Caco-2 (cell line): ENCODE measurements at regions not wholly inside any gene's neighbourhood (a gene's known extent, or its start where the extent isn't known, plus 50 kb on each side); places are given as distances from the start of the nearest gene placed in this dataset.

Experiments used
- BruUV-seq: library from RNA; stranded (reverse); fragments of 400-500 nt; replicated peaks from 2 replicates; lab custom pipeline; 2021; lab: Mats Ljungman, UMichigan
- CTCF ChIA-PET: fragments of 300-600 bp; sonication (Branson Sonifier 250); formaldehyde crosslinking; loops from one replicate; lab custom pipeline; 2022; ENCODE audit warnings: antibody characterized with exemption; lab: Charles Lee
- POLR2A ChIA-PET: fragments of 300-600 bp; sonication (Branson Sonifier 250); formaldehyde crosslinking; loops from one replicate; lab custom pipeline; 2022; ENCODE audit warnings: antibody characterized with exemption; lab: Charles Lee
- DNase-seq, 2 experiments: peaks; one replicate each; pipeline versions ENCODE4 v3.0.0 to v3.0.0-alpha.2; 2020 to 2022
- H3K27me3 ChIP-seq: replicated peaks from 2 replicates; pipeline ENCODE4 v1.6.0; 2011; ENCODE audit warnings: low read length; ENCODE audit not compliant: control insufficient read depth, insufficient read depth
- H3K36me3 ChIP-seq: 2 replicates; pipeline ENCODE4 v1.5.1; 2011; ENCODE audit warnings: low read length; ENCODE audit not compliant: control insufficient read depth, insufficient read depth
- H3K4me1 ChIP-seq: fragments of 250-450 bp; sonication (Bioruptor Pico); 2 replicates; pipeline ENCODE4 v1.5.1; 2020; ENCODE audit warnings: mild to moderate bottlenecking
- H3K4me3 ChIP-seq: 2 replicates; pipeline ENCODE4 v1.5.1; 2011; ENCODE audit warnings: low read depth, mild to moderate bottlenecking, control low read depth, low read length
- H3K9me3 ChIP-seq: fragments of 250-450 bp; sonication (Bioruptor Pico); 2 replicates; pipeline ENCODE4 v1.5.1; 2020; ENCODE audit warnings: mild to moderate bottlenecking, moderate library complexity
- H3K27ac Mint-ChIP-seq: one replicate; pipeline ENCODE4 v1.8.0; 2022; ENCODE audit warnings: mixed read lengths; ENCODE audit not compliant: unreplicated experiment
- H3K27me3 Mint-ChIP-seq: one replicate; pipeline ENCODE4 v1.8.0; 2022; ENCODE audit warnings: mixed read lengths; ENCODE audit not compliant: insufficient read depth, unreplicated experiment
- H3K36me3 Mint-ChIP-seq: one replicate; pipeline ENCODE4 v1.8.0; 2022; ENCODE audit warnings: mild to moderate bottlenecking, mixed read lengths; ENCODE audit not compliant: insufficient read depth, unreplicated experiment
- H3K4me1 Mint-ChIP-seq: one replicate; pipeline ENCODE4 v1.8.0; 2022; ENCODE audit warnings: low read depth, mixed read lengths; ENCODE audit not compliant: unreplicated experiment
- H3K4me3 Mint-ChIP-seq: one replicate; pipeline ENCODE4 v1.8.0; 2022; ENCODE audit warnings: mild to moderate bottlenecking, moderate library complexity, mixed read lengths; ENCODE audit not compliant: unreplicated experiment
- H3K9me3 Mint-ChIP-seq: one replicate; pipeline ENCODE4 v1.8.0; 2022; ENCODE audit warnings: mixed read lengths; ENCODE audit not compliant: unreplicated experiment
- intact Hi-C: fragments of 100-400 bp; cut with micrococcal nuclease; formaldehyde crosslinking; loops from one replicate; pipeline ENCODE4 v1.10.0; 2022; ENCODE audit not compliant: unreplicated experiment
- TF ChIP-seq, protein P1 (sequence below), 2 experiments: fragments of 200-600 bp in 1 of 2; IDR thresholded peaks; 1 replicate in 1 of 2; 2 replicates in 1 of 2; pipeline versions ENCODE4 v1.5.1 to v1.8.0; 2011 to 2022; ENCODE audit warnings: antibody characterized with exemption in 1 of 2, control low read depth in 1 of 2, inconsistent platforms in 1 of 2, low read depth in 1 of 2, low read length in 1 of 2, mild to moderate bottlenecking in 1 of 2, moderate library complexity in 1 of 2; ENCODE audit not compliant: insufficient read depth in 1 of 2, severe bottlenecking in 1 of 2, unreplicated experiment in 1 of 2

- Histone ChIP-seq H3K4me3 (no peak overlapping the region), H3K27me3 (no peaks in the 10 kb centered on the region), H3K36me3 (no peaks in the 10 kb centered on the region), H3K9me3 (no peaks in the 10 kb centered on the region), H3K4me1 (no peaks in the 10 kb centered on the region)
- H3K4me3 Mint-ChIP-seq: no peak overlapping the region
- ChIA-PET POLR2A (no interaction called here), CTCF (interaction anchor here (0.8 kb wide), 1 partner anchor 11 kb away, joined by 3 read pairs; no protein-coding TSS in a partner anchor)
- H3K4me1 Mint-ChIP-seq: no peaks in the 10 kb centered on the region
- no peak for DNase-seq
- no peaks in the 10 kb centered on the region for H3K9me3 Mint-ChIP-seq
- H3K27me3 Mint-ChIP-seq: peaks cover 3% of the 10 kb centered on the region
- intact Hi-C loops: no loop called here
- H3K36me3 Mint-ChIP-seq: peaks cover 4% of the 10 kb centered on the region
- TF ChIP-seq, protein P1, sequence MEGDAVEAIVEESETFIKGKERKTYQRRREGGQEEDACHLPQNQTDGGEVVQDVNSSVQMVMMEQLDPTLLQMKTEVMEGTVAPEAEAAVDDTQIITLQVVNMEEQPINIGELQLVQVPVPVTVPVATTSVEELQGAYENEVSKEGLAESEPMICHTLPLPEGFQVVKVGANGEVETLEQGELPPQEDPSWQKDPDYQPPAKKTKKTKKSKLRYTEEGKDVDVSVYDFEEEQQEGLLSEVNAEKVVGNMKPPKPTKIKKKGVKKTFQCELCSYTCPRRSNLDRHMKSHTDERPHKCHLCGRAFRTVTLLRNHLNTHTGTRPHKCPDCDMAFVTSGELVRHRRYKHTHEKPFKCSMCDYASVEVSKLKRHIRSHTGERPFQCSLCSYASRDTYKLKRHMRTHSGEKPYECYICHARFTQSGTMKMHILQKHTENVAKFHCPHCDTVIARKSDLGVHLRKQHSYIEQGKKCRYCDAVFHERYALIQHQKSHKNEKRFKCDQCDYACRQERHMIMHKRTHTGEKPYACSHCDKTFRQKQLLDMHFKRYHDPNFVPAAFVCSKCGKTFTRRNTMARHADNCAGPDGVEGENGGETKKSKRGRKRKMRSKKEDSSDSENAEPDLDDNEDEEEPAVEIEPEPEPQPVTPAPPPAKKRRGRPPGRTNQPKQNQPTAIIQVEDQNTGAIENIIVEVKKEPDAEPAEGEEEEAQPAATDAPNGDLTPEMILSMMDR (IDR thresholded peaks at IDR 0.05; ENCODE audit: insufficient read depth in 1 of 2, low read depth in 1 of 2, low read length in 1 of 2, severe bottlenecking in 1 of 2, unreplicated experiment in 1 of 2): no peak
- BruUV-seq: no TSS peak
- H3K27ac Mint-ChIP-seq: no peak overlapping the region
Measured at GRCh38 chr3:13249664-13250390, 170.3 kb downstream of the NUP210 start.

GRCh38 chr3:13248640-13249039, 171.5 kb downstream of the NUP210 start:
- no peak for DNase-seq
- POLR2A ChIA-PET: no interaction called here
- no peaks in the 10 kb centered on the region for H3K36me3 ChIP-seq
- no peaks in the 10 kb centered on the region for H3K27me3 ChIP-seq
- Mint-ChIP-seq H3K27me3 (peaks cover 3% of the 10 kb centered on the region), H3K9me3 (no peaks in the 10 kb centered on the region), H3K4me1 (no peaks in the 10 kb centered on the region), H3K36me3 (peaks cover 4% of the 10 kb centered on the region), H3K27ac (no peak overlapping the region), H3K4me3 (no peak overlapping the region)
- BruUV-seq: no TSS peak
- H3K4me1 ChIP-seq: no peaks in the 10 kb centered on the region
- H3K4me3 ChIP-seq: no peak overlapping the region
- intact Hi-C loops: no loop called here
- CTCF ChIA-PET: no interaction called here
- TF ChIP-seq, protein P1 (IDR thresholded peaks at IDR 0.05; ENCODE audit: insufficient read depth in 1 of 2, low read depth in 1 of 2, low read length in 1 of 2, severe bottlenecking in 1 of 2, unreplicated experiment in 1 of 2): no peak
- H3K9me3 ChIP-seq: no peaks in the 10 kb centered on the region

- no peak overlapping the region for H3K4me3 Mint-ChIP-seq
- peaks cover 4% of the 10 kb centered on the region for H3K36me3 Mint-ChIP-seq
Measured at GRCh38 chr3:13245615-13245978, 172.4 kb upstream of the IQSEC1 start.

More at GRCh38 chr3:13245615-13245978, 172.4 kb upstream of the IQSEC1 start:
- TF ChIP-seq, protein P1 (IDR thresholded peaks at IDR 0.05; ENCODE audit: insufficient read depth in 1 of 2, low read depth in 1 of 2, low read length in 1 of 2, severe bottlenecking in 1 of 2, unreplicated experiment in 1 of 2): no peak
- no peak overlapping the region for H3K27ac Mint-ChIP-seq
- H3K4me1 Mint-ChIP-seq: no peaks in the 10 kb centered on the region
- intact Hi-C loops: no loop called here
- POLR2A ChIA-PET: no interaction called here
- no peaks in the 10 kb centered on the region for H3K9me3 ChIP-seq
- no TSS peak for BruUV-seq
- CTCF ChIA-PET: no interaction called here
- H3K4me1 ChIP-seq: no peaks in the 10 kb centered on the region
- DNase-seq: no peak
- H3K4me3 ChIP-seq: no peak overlapping the region
- no peaks in the 10 kb centered on the region for H3K36me3 ChIP-seq
- no peaks in the 10 kb centered on the region for H3K27me3 Mint-ChIP-seq
- H3K27me3 ChIP-seq: no peaks in the 10 kb centered on the region
- H3K9me3 Mint-ChIP-seq: no peaks in the 10 kb centered on the region
